KBM-7 (cell line): ENCODE measurements at regions not wholly inside any gene's neighbourhood (a gene's known extent, or its start where the extent isn't known, plus 50 kb on each side); places are given as distances from the start of the nearest gene placed in this dataset.
A peak's percentile ranks its signal among the peaks of the same experiment; 100 is the strongest.
"Not testable (repeated sequence)": the region's sequence is repeated elsewhere in the genome, so short reads cannot be mapped to it uniquely, and the experiment has no call there.

ENCODE experiments used
- DNase-seq: peaks from one replicate; pipeline ENCODE4 v3.0.0-alpha.2; 2015
- in situ Hi-C: fragments of 300-500 bp; cut with MboI; formaldehyde crosslinking; loops from 2 replicates; pipeline ENCODE4 v1.14.3; 2020; ENCODE audit warnings: low sequenced_read_pairs, low pct_unique_long_range_greater_than_20kb, mixed read lengths

DNA sequence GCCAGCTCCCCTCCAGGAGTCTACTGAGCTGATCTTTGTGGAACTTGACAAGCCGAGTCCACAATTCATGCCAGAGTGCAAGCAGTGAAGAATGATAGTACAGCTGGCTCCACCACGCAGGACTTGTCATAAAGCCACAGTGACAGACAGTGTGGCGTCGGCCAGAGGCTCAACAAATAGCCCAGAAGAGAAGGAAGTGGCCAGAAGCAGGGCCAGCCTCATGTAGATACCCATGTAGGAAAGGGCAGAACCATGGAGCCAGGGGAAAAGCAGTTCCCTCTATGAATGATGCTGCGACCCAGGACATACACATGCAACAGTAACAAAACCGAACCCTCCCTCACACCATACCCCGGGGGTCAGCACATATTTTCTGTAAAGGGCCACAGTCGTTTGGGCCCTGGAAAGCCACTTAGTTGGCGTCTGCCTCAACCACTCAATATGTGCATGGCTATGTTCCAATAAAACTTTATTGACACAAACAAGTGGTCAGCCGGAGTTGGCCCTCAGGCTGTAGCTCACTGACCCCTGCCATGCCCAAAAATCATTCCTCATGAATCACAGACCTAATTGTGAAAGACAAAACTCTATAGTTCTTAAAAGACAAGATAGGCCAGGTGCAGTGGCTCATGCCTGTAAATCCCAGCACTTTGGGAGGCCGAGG is 161.4 kb downstream of the BRD1 start:
- DNase-seq: no peak
- in situ Hi-C loops: no loop called here

- in situ Hi-C loops: no loop called here
- DNase-seq: no peak
These were observed 162.8 kb downstream of the BRD1 start for GRCh38 chr22:49664891-49665290.

GRCh38 chr22:49664371-49664881 is 163.2 kb downstream of the BRD1 start:
- DNase-seq: no peak
- in situ Hi-C loops: no loop called here

GRCh38 chr22:49663823-49664222 is 163.8 kb downstream of the BRD1 start:
- in situ Hi-C loops: no loop called here
- no peak for DNase-seq

DNA sequence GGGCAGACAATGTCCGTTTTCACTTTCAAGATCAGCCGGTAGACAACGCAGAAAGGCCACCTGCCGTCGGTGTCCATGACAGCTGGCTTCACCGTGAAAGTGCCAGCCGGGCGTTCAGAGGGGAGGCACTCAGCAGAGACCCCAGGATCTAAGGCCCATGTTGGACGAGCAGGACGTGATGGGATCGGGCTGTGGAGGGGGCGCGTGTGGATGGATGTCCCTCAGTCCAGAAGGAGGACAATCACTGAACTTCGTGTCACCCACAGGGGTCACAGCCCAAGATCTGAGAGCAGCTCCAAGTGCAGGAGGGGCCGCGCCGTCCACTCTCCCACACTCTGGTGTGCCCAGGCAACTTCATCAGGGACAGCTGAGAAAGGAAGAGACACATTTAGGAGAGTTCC is 164.4 kb downstream of the BRD1 start:
- in situ Hi-C loops: no loop called here

GRCh38 chr22:49662681-49663080 is 165.0 kb downstream of the BRD1 start:
- in situ Hi-C loops: no loop called here
- DNase-seq: no peak

More for the DNA sequence above, 164.4 kb downstream of the BRD1 start:
- DNase-seq: no peak

DNA sequence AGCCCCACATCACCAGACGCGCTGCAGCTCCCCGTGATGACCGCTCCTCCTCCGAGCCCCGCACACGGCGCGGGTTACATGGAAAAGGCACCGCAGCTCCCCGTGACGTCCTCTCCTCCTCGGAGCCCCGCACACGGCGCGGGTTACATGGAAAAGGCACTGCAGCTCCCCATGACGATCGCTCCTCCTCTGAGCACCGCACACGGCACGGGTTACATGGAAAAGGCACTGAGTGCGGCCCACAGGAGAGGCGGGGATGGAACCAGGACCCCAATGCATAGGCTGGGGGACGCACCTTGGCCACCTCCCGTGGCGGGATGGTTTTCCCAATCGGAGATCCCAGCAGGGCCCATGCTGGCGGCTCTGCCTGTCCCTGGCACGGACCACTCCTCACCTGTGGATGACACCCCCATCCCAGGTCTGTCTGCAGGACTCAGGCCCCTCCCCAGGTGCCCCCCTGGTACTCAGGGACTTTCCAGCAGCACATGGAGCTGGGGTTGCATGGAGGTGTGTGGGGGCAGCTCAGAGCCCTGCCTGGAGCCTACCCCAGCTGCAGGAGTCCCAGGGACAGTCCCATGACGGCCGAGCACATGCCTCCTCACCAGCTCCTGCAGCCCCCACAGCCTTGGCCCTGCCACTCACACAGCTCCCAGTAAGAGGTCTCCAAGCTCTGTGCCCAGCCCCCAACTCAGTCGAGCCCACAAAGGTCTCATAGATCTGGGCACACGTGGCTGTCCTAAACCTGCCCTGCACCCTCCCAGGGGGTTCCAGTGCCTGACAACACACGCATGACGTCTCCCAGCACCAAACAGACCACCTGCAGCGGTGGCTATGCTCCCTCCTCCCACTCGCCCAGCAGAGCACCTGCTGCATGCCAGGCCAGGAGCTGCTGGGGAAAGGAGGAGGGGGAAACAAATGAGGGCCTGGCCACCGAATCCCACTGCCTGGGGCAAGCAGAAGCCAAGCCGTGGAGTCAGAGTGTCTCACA is 166.6 kb downstream of the BRD1 start:
- in situ Hi-C loops: no loop called here
- DNase-seq: no peak

- DNase-seq: no peak
- in situ Hi-C loops: no loop called here
These were observed 167.4 kb downstream of the BRD1 start for GRCh38 chr22:49660321-49660720.

DNA sequence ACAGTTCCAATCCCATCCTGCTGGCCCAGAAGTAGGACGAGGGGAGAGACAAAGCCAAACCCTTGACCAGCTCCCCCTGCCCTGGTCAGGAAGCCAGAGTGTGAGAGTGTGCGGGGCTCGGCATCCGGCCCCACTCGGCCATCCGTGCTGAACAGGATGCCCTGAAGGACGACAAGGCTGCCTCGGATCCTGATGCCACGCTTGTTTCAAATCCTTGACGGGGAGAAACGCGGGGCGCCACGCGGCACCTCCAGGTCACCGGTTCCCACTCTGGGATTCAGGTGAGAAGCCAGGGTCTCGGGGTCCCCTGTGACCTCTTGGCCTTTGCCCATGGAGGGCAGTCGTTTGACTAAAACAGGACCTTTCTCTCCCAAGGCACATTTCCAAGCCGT is 167.8 kb downstream of the BRD1 start:
- no peak for DNase-seq
- in situ Hi-C loops: no loop called here

DNA sequence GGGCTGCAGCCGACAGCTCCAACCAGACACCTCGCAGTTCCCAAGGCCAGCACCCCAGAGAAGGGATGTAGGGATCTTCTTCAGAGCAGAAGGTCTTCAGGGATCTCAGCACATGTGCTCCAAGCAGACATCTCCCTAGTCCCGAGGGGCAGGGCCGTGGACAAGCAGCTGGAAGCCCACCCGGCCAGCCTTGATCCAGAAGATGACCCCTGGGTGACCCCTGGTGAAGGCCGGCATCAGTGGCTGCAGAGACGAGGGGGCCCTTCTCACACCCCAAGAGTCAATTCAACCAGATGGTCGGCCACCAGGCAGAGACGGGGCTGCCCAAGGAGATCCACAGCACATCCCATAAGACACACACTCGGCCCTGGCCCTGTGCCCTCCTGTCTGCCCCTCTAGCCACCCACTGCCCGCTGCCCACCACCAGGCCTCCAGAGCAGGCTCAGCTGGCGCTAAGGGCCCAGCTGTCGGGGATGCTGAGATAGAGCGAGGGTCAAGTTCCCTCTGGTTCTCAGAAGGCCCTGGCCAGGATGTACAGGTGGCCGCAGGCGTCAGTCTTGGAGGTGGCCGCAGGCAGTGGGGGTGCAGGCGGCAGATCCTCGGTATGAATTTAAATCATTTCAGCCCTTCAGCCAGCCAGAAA is 168.3 kb downstream of the BRD1 start:
- in situ Hi-C loops: no loop called here
- DNase-seq: no peak

DNA sequence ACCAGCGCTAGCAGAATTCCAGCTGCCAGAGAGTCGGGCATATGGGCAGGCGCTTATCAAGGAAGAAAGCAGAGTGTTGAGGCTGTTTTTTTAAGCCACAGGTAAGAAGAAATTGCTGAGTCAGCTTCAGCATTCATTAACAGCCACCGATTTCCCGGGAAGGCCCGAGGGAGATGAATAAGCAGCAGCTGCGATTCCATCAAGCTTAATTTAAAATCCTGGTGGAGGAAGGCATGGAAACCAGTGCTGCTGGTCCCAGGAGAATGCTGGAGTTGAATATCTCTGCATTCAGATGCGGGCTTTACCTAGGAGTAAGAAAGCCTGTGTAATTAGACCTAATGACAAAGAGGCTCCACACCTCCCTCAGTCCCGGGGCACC is 168.8 kb downstream of the BRD1 start:
- DNase-seq: no peak
- in situ Hi-C loops: no loop called here

GRCh38 chr22:49657974-49658590 is 169.6 kb downstream of the BRD1 start:
- no peak for DNase-seq
- in situ Hi-C loops: no loop called here

GRCh38 chr22:49657275-49657973 is 170.2 kb downstream of the BRD1 start:
- in situ Hi-C loops: no loop called here

DNA sequence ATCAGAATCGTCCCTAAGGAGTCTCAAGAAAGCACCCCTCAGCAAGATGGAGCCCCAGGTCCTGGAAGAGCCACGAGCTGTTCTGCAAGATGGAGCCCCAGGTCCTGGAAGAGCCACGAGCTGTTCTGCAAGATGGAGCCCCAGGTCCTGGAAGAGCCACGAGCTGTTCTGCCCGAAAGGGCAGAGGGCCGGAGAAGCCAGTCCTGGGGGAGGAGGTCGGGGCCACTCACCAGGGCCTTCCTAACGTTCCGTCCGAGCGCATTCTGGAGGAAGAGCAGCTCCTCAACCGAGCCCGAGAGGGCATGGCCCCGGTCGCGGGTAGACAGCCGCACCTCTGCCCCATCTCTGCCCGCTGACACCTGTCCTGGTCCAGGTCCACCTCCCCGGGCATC is 170.8 kb downstream of the BRD1 start:
- DNase-seq, in situ Hi-C loops: not testable (repeated sequence)

More at GRCh38 chr22:49657275-49657973, 170.2 kb downstream of the BRD1 start:
- DNase-seq: peak; percentile 91

DNA sequence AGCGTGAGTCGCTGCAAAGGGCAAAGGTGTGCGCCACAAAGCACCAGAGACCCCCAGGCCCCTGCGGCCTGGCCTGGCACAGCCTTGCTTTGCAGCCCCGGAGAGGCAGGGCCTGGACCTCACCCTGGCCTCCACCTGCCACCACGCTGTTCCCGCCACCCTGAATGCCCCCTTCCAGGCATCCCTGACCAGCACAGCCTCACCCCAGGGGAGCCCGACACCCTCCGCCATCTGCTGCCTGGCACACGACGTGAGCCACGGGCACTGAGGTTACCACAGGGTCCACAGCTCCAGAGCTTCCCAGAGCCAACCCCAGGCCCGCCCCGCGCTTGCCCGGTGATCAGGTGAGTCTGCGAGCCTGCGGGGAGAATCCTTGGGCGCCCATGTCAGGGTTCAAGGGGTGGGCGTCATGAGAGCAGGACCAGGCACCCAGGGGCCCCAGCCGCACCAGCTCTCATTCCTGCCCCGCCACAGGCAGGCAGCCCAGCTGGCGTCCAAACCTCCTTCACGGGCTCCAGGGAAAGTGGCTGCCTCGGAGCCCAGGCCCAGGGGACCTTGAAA is 171.3 kb downstream of the BRD1 start:
- in situ Hi-C loops: no loop called here
- DNase-seq: no peak

GRCh38 chr22:49655168-49655812 is 172.4 kb downstream of the BRD1 start:
- in situ Hi-C loops: no loop called here
- no peak for DNase-seq

GRCh38 chr22:49650336-49651241 is 177.1 kb downstream of the BRD1 start:
- no peak for DNase-seq
- in situ Hi-C loops: no loop called here
